H9 (cell line): ENCODE measurements at regions not wholly inside any gene's neighbourhood (a gene's known extent, or its start where the extent isn't known, plus 50 kb on each side); places are given as distances from the start of the nearest gene placed in this dataset.

Experiments used
- DNase-seq: peaks from one replicate; pipeline ENCODE4 v3.0.0-alpha.2; 2017
- H2AFZ ChIP-seq: one replicate; pipeline ENCODE4 v1.6.1; 2013; ENCODE audit warnings: mild to moderate bottlenecking, low read length, control low read depth, moderate library complexity
- H2AK5ac ChIP-seq: 2 replicates; pipeline ENCODE4 v1.6.1; 2013; ENCODE audit warnings: low read length, control low read depth, mixed read lengths; ENCODE audit not compliant: insufficient read length
- H2BK120ac ChIP-seq: one replicate; pipeline ENCODE4 v1.6.1; 2013; ENCODE audit warnings: low read depth, mild to moderate bottlenecking, low read length, control low read depth, inconsistent platforms; ENCODE audit not compliant: poor library complexity, severe bottlenecking
- H2BK12ac ChIP-seq: 2 replicates; pipeline ENCODE4 v1.6.1; 2013; ENCODE audit warnings: low read length, control low read depth, mixed read lengths, low read depth; ENCODE audit not compliant: insufficient read length
- H2BK15ac ChIP-seq: 2 replicates; pipeline ENCODE4 v1.6.1; 2013; ENCODE audit warnings: low read depth, low read length, control low read depth
- H2BK20ac ChIP-seq: one replicate; pipeline ENCODE4 v1.6.1; 2013; ENCODE audit warnings: low read depth, mild to moderate bottlenecking, low read length, control low read depth, inconsistent platforms; ENCODE audit not compliant: poor library complexity, severe bottlenecking
- H2BK5ac ChIP-seq: 2 replicates; pipeline ENCODE4 v1.6.1; 2013; ENCODE audit warnings: low read length, control low read depth, mixed read lengths; ENCODE audit not compliant: insufficient read length
- H3K14ac ChIP-seq: 2 replicates; pipeline ENCODE4 v1.6.1; 2013; ENCODE audit warnings: low read length, control low read depth; ENCODE audit not compliant: insufficient read depth
- H3K18ac ChIP-seq: 2 replicates; pipeline ENCODE4 v1.6.1; 2013; ENCODE audit warnings: low read depth, mild to moderate bottlenecking, mixed read lengths, low read length, control low read depth; ENCODE audit not compliant: insufficient read length
- H3K23ac ChIP-seq: 2 replicates; pipeline ENCODE4 v1.6.1; 2013; ENCODE audit warnings: low read length, control low read depth, mixed read lengths, low read depth; ENCODE audit not compliant: insufficient read length
- H3K23me2 ChIP-seq: 2 replicates; pipeline ENCODE4 v1.6.1; 2013; ENCODE audit warnings: low read depth, mild to moderate bottlenecking, mixed read lengths, low read length, control low read depth; ENCODE audit not compliant: insufficient read length, poor library complexity, severe bottlenecking
- H3K27ac ChIP-seq: 2 replicates; pipeline ENCODE4 v1.5.1; 2013; ENCODE audit warnings: low read length, control low read depth, mixed read lengths, low read depth; ENCODE audit not compliant: insufficient read length
- H3K27me3 ChIP-seq: 2 replicates; pipeline ENCODE4 v1.6.1; 2013; ENCODE audit warnings: low read length, control low read depth, inconsistent platforms; ENCODE audit not compliant: insufficient read depth
- H3K4ac ChIP-seq: 2 replicates; pipeline ENCODE4 v1.6.1; 2013; ENCODE audit warnings: low read depth, mild to moderate bottlenecking, control low read depth, inconsistent platforms, low read length, moderate library complexity
- H3K4me1 ChIP-seq: 2 replicates; pipeline ENCODE4 v1.6.1; 2013; ENCODE audit warnings: low read length, control low read depth, inconsistent platforms; ENCODE audit not compliant: insufficient read depth
- H3K4me2 ChIP-seq: 2 replicates; pipeline ENCODE4 v1.6.1; 2013; ENCODE audit warnings: low read length, control low read depth, mixed read lengths; ENCODE audit not compliant: insufficient read length, insufficient read depth
- H3K56ac ChIP-seq: 2 replicates; pipeline ENCODE4 v1.6.1; 2013; ENCODE audit warnings: low read depth, mild to moderate bottlenecking, mixed read lengths, low read length, control low read depth; ENCODE audit not compliant: insufficient read length
- H3K79me1 ChIP-seq: 2 replicates; pipeline ENCODE4 v1.6.1; 2013; ENCODE audit warnings: low read depth, mild to moderate bottlenecking, moderate library complexity, low read length, control low read depth, inconsistent platforms; ENCODE audit not compliant: insufficient read depth, poor library complexity, severe bottlenecking
- H3K79me2 ChIP-seq: 2 replicates; pipeline ENCODE4 v1.6.1; 2013; ENCODE audit warnings: low read length, control low read depth, inconsistent platforms; ENCODE audit not compliant: insufficient read depth
- H3K9ac ChIP-seq: 2 replicates; pipeline ENCODE4 v1.6.1; 2013; ENCODE audit warnings: low read length, control low read depth, mixed read lengths; ENCODE audit not compliant: insufficient read length; ENCODE audit errors: extremely low read depth
- H3K9me3 ChIP-seq: one replicate; pipeline ENCODE4 v1.6.1; 2013; ENCODE audit warnings: low read depth, low read length, inconsistent platforms; ENCODE audit not compliant: control insufficient read depth
- H3T11ph ChIP-seq: one replicate; pipeline ENCODE4 v1.6.1; 2013; ENCODE audit warnings: mild to moderate bottlenecking, low read length, control low read depth, inconsistent platforms
- H4K20me1 ChIP-seq: one replicate; pipeline ENCODE4 v1.6.1; 2013; ENCODE audit not compliant: control insufficient read depth, insufficient read length, insufficient read depth
- H4K5ac ChIP-seq: 2 replicates; pipeline ENCODE4 v1.6.1; 2013; ENCODE audit warnings: low read depth, mild to moderate bottlenecking, mixed read lengths, low read length, control low read depth; ENCODE audit not compliant: insufficient read length
- H4K8ac ChIP-seq: replicated peaks from 2 replicates; pipeline ENCODE4 v1.6.1; 2013; ENCODE audit warnings: low read length, control low read depth, mixed read lengths, low read depth; ENCODE audit not compliant: insufficient read length
- H4K91ac ChIP-seq: 2 replicates; pipeline ENCODE4 v1.6.1; 2013; ENCODE audit warnings: low read depth, mild to moderate bottlenecking, moderate library complexity, mixed read lengths, low read length, control low read depth; ENCODE audit not compliant: insufficient read length
- H3K27ac Mint-ChIP-seq, 3 experiments: 2 replicates in 2 of 3; 3 replicates in 1 of 3; pipeline ENCODE4 v1.8.0; 2020 to 2021; ENCODE audit warnings: mixed read lengths in 3 of 3, mild to moderate bottlenecking in 1 of 3, moderate library complexity in 1 of 3
- H3K27me3 Mint-ChIP-seq: 2 replicates; pipeline ENCODE4 v1.8.0; 2021; ENCODE audit warnings: low read depth, mild to moderate bottlenecking, moderate library complexity, mixed read lengths
- H3K36me3 Mint-ChIP-seq, 3 experiments: 2 replicates in 2 of 3; 3 replicates in 1 of 3; pipeline ENCODE4 v1.8.0; 2020 to 2021; ENCODE audit warnings: low read depth in 3 of 3, mixed read lengths in 3 of 3; ENCODE audit not compliant: insufficient read depth in 1 of 3
- H3K4me1 Mint-ChIP-seq, 2 experiments: 2 replicates each; pipeline ENCODE4 v1.8.0; 2020; ENCODE audit warnings: mixed read lengths in 2 of 2
- H3K4me3 Mint-ChIP-seq, 2 experiments: 2 replicates in 1 of 2; 3 replicates in 1 of 2; pipeline ENCODE4 v1.8.0; 2020 to 2021; ENCODE audit warnings: mild to moderate bottlenecking in 2 of 2, mixed read lengths in 2 of 2, moderate library complexity in 1 of 2
- H3K9me3 Mint-ChIP-seq, 2 experiments: 2 replicates in 1 of 2; 3 replicates in 1 of 2; pipeline ENCODE4 v1.8.0; 2020; ENCODE audit warnings: mild to moderate bottlenecking in 2 of 2, mixed read lengths in 2 of 2, moderate library complexity in 1 of 2
- WGBS: extraction: QIAGEN DNeasy Blood & Tissue Kit; methylation state at CpG from one replicate; pipeline ENCODE4 v1.1.7; 2013; ENCODE audit warnings: missing lambda C conversion rate, low lambda C conversion rate, mixed read lengths; ENCODE audit not compliant: insufficient read length; ENCODE audit errors: extremely low coverage; 5-methylcytosine and 5-hydroxymethylcytosine counted together
- TF ChIP-seq, protein P1 (sequence below): fragments of 200-600 bp; sonication (generic); conservative IDR thresholded peaks from 3 replicates; pipeline ENCODE4 v1.8.0; 2021; ENCODE audit warnings: antibody characterized with exemption, mild to moderate bottlenecking

- H3K9me3 ChIP-seq, result no peaks in the 10 kb centered on the region
- no peak overlapping the region for H3T11ph ChIP-seq
- peaks cover 8 to 9% of the 10 kb centered on the region in 2 experiments for H3K4me1 Mint-ChIP-seq
- no peaks in the 10 kb centered on the region for H4K20me1 ChIP-seq
- H3K27ac ChIP-seq, result no peak overlapping the region
- no peak for DNase-seq
- no peak overlapping the region for H4K5ac ChIP-seq
- H2BK12ac ChIP-seq, result no peak overlapping the region
- TF ChIP-seq, protein P1, sequence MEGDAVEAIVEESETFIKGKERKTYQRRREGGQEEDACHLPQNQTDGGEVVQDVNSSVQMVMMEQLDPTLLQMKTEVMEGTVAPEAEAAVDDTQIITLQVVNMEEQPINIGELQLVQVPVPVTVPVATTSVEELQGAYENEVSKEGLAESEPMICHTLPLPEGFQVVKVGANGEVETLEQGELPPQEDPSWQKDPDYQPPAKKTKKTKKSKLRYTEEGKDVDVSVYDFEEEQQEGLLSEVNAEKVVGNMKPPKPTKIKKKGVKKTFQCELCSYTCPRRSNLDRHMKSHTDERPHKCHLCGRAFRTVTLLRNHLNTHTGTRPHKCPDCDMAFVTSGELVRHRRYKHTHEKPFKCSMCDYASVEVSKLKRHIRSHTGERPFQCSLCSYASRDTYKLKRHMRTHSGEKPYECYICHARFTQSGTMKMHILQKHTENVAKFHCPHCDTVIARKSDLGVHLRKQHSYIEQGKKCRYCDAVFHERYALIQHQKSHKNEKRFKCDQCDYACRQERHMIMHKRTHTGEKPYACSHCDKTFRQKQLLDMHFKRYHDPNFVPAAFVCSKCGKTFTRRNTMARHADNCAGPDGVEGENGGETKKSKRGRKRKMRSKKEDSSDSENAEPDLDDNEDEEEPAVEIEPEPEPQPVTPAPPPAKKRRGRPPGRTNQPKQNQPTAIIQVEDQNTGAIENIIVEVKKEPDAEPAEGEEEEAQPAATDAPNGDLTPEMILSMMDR, result no peak
- H3K79me2 ChIP-seq, result no peaks in the 10 kb centered on the region
- H3K9me3 Mint-ChIP-seq, result peaks cover 0 to 2% of the 10 kb centered on the region in 2 experiments; a peak in 1 of 5 replicates
- no peak overlapping the region for H2BK120ac ChIP-seq
- no peak overlapping the region for H4K91ac ChIP-seq
- no peaks in the 10 kb centered on the region for H3K27me3 ChIP-seq
- no peak overlapping the region for H3K27ac Mint-ChIP-seq
- no peak overlapping the region for H3K18ac ChIP-seq
- no peak overlapping the region for H3K4me2 ChIP-seq
- H3K4me3 Mint-ChIP-seq, result no peak overlapping the region
- H3K27me3 Mint-ChIP-seq, result no peaks in the 10 kb centered on the region
- no peak overlapping the region for H3K56ac ChIP-seq
- no peak overlapping the region for H2BK20ac ChIP-seq
- H3K23ac ChIP-seq, result no peak overlapping the region
- H2AK5ac ChIP-seq, result no peak overlapping the region
- no CpG with 5 or more reads among the region's 1 CpG for WGBS
- H3K36me3 Mint-ChIP-seq, result peaks cover 0 to 11% (median 3%) of the 10 kb centered on the region in 3 experiments; a peak in 2 of 7 replicates
- H3K4me1 ChIP-seq, result no peaks in the 10 kb centered on the region
- no peak overlapping the region for H4K8ac ChIP-seq
- no peak overlapping the region for H2AFZ ChIP-seq
- no peak overlapping the region for H3K4ac ChIP-seq
- H3K9ac ChIP-seq, result no peak overlapping the region
- no peak overlapping the region for H2BK5ac ChIP-seq
- H3K23me2 ChIP-seq, result no peaks in the 10 kb centered on the region
- no peaks in the 10 kb centered on the region for H3K79me1 ChIP-seq
- H2BK15ac ChIP-seq, result no peak overlapping the region
- H3K14ac ChIP-seq, result no peak overlapping the region
These were observed 234.1 kb downstream of the TMEM161B start for GRCh38 chr5:88034520-88034919.
